Kidney (tissue), 13 donors: ENCODE measurements at regions not wholly inside any gene's neighbourhood (a gene's known extent, or its start where the extent isn't known, plus 50 kb on each side); places are given as distances from the start of the nearest gene placed in this dataset.

ENCODE experiments used
- DNase-seq, 5 donors: peaks; one replicate each; pipeline ENCODE4 v3.0.0-alpha.2; 2013 to 2020
- FAIRE-seq: peaks from 2 replicates; lab custom pipeline; 2012; peaks lifted over from hg19 to GRCh38; lab: Jason Lieb, UNC
- H3K27ac ChIP-seq, 2 donors: one replicate each; pipeline ENCODE4 v1.7.0; 2013; ENCODE audit warnings: low read depth in 2 of 2, low read length in 2 of 2, inconsistent platforms in 1 of 2
- H3K27me3 ChIP-seq: one replicate; pipeline ENCODE4 v1.7.1; 2013; ENCODE audit warnings: low read length, inconsistent platforms; ENCODE audit not compliant: control insufficient read depth, insufficient read depth
- H3K36me3 ChIP-seq, 3 donors: one replicate each; pipeline versions ENCODE4 v1.7.0 to v1.7.1; 2013; ENCODE audit warnings: low read length in 3 of 3, control low read depth in 1 of 3, inconsistent platforms in 1 of 3; ENCODE audit not compliant: insufficient read depth in 3 of 3, control insufficient read depth in 2 of 3
- H3K4me1 ChIP-seq, 3 donors: one replicate each; pipeline versions ENCODE4 v1.7.0 to v1.7.1; 2013; ENCODE audit warnings: low read length in 3 of 3, inconsistent platforms in 1 of 3, low read depth in 1 of 3; ENCODE audit not compliant: control insufficient read depth in 2 of 3, insufficient read depth in 2 of 3
- H3K4me3 ChIP-seq, 3 donors: one replicate each; pipeline versions ENCODE4 v1.7.0 to v1.8.1; 2013; ENCODE audit warnings: low read length in 3 of 3, control low read depth in 1 of 3, inconsistent platforms in 1 of 3
- H3K9ac ChIP-seq, 3 donors: one replicate each; pipeline versions ENCODE4 v1.7.0 to v1.7.1; 2013; ENCODE audit warnings: low read length in 3 of 3, control low read depth in 1 of 3, inconsistent platforms in 1 of 3
- H3K9me3 ChIP-seq, 3 donors: one replicate each; pipeline versions ENCODE4 v1.7.0 to v1.7.1; 2013; ENCODE audit warnings: low read length in 3 of 3, control low read depth in 1 of 3, inconsistent platforms in 1 of 3; ENCODE audit not compliant: control insufficient read depth in 2 of 3, insufficient read depth in 1 of 3
- CTCF ChIP-seq: IDR thresholded peaks from 3 replicates; pipeline ENCODE4 v1.5.1; 2012; ENCODE audit warnings: mild to moderate bottlenecking, moderate library complexity, borderline replicate concordance; ENCODE audit not compliant: insufficient read depth; ENCODE audit errors: extremely low read depth
- intact Hi-C: fragments of 100-400 bp; cut with DNase I; formaldehyde crosslinking; loops from one replicate; pipeline ENCODE4 v1.11.1; 2022
- donor health status: control.
- donor health status: control.
- donor health status: control.
- donor health status: control.
- donor health status: control.
- donor health status: DM: yes; HTN: yes; CAD: no.
- donor health status: Normal renal cell carcinoma (clear cell type).

GRCh38 chr9:73841018-73841417 lies 656.1 kb upstream of the RORB start:
- intact Hi-C loops, result no loop called here
- no peak for FAIRE-seq
- Histone ChIP-seq H3K27me3 (no peaks in the 10 kb centered on the region), H3K9ac (no peak overlapping the region), H3K4me1 (no peaks in the 10 kb centered on the region), H3K9me3 (no peaks in the 10 kb centered on the region), H3K36me3 (no peaks in the 10 kb centered on the region), H3K27ac (no peak overlapping the region), H3K4me3 (no peak overlapping the region)
- no peak for TF ChIP-seq CTCF
- DNase-seq, result no peak

GRCh38 chr9:73844135-73844534 lies 653.0 kb upstream of the RORB start:
- H3K9ac ChIP-seq, result no peak overlapping the region
- DNase-seq (no peak), FAIRE-seq (no peak)
- H3K4me3 ChIP-seq, result no peak overlapping the region
- TF ChIP-seq CTCF, result no peak
- H3K36me3 ChIP-seq, result no peaks in the 10 kb centered on the region
- H3K4me1 ChIP-seq, result no peaks in the 10 kb centered on the region
- intact Hi-C loops, result no loop called here
- no peaks in the 10 kb centered on the region for H3K27me3 ChIP-seq
- no peak overlapping the region for H3K27ac ChIP-seq
- no peaks in the 10 kb centered on the region for H3K9me3 ChIP-seq

- no peaks in the 10 kb centered on the region for H3K4me1 ChIP-seq
- no peak overlapping the region for H3K4me3 ChIP-seq
- H3K36me3 ChIP-seq, result no peaks in the 10 kb centered on the region
- intact Hi-C loops, result no loop called here
- FAIRE-seq (no peak), DNase-seq (no peak)
- no peak overlapping the region for H3K9ac ChIP-seq
- no peaks in the 10 kb centered on the region for H3K27me3 ChIP-seq
- no peak overlapping the region for H3K27ac ChIP-seq
- H3K9me3 ChIP-seq, result no peaks in the 10 kb centered on the region
- TF ChIP-seq CTCF, result no peak
These were observed 651.6 kb upstream of the RORB start for GRCh38 chr9:73845539-73845938.
